H1 (cell line): ENCODE measurements at regions not wholly inside any gene's neighbourhood (a gene's known extent, or its start where the extent isn't known, plus 50 kb on each side); places are given as distances from the start of the nearest gene placed in this dataset.

ENCODE experiments used
- CTCF ChIA-PET: fragments of 300-600 bp; sonication (Branson Sonifier 250); formaldehyde crosslinking; loops from one replicate; lab custom pipeline; 2021; ENCODE audit not compliant: partially characterized antibody; lab: Charles Lee
- POLR2A ChIA-PET: fragments of 300-600 bp; sonication (Branson Sonifier 250); formaldehyde crosslinking; loops from one replicate; lab custom pipeline; 2021; ENCODE audit warnings: inconsistent platforms; ENCODE audit not compliant: partially characterized antibody; lab: Charles Lee
- DNase-seq, 2 experiments: peaks; one replicate each; pipeline versions ENCODE4 v3.0.0 to v3.0.0-alpha.2; 2010 to 2022; ENCODE audit warnings: low spot score in 2 of 2, low read depth in 1 of 2, mixed read lengths in 1 of 2
- FAIRE-seq: peaks from 2 replicates; lab custom pipeline; 2011; peaks lifted over from hg19 to GRCh38; lab: Jason Lieb, UNC
- H2AFZ ChIP-seq: 2 replicates; pipeline ENCODE4 v1.8.1; 2012; ENCODE audit warnings: low read length, inconsistent platforms
- H2AK5ac ChIP-seq: 2 replicates; pipeline ENCODE4 v1.6.1; 2013; ENCODE audit warnings: low read depth, low read length
- H2BK120ac ChIP-seq: replicated peaks from 2 replicates; pipeline ENCODE3; 2013; ENCODE audit warnings: low read depth, low read length, inconsistent platforms
- H2BK12ac ChIP-seq: 2 replicates; pipeline ENCODE4 v1.6.1; 2013; ENCODE audit warnings: low read depth, low read length
- H2BK15ac ChIP-seq: 2 replicates; pipeline ENCODE4 v1.6.1; 2013; ENCODE audit warnings: low read length
- H2BK20ac ChIP-seq: 2 replicates; pipeline ENCODE4 v1.6.1; 2013; ENCODE audit warnings: low read length
- H2BK5ac ChIP-seq: 2 replicates; pipeline ENCODE4 v1.6.1; 2013; ENCODE audit warnings: low read depth, low read length
- H3K14ac ChIP-seq: 2 replicates; pipeline ENCODE4 v1.6.1; 2013; ENCODE audit warnings: inconsistent platforms; ENCODE audit not compliant: insufficient read length
- H3K18ac ChIP-seq: 2 replicates; pipeline ENCODE4 v1.6.1; 2013; ENCODE audit warnings: low read length; ENCODE audit errors: extremely low read depth
- H3K23ac ChIP-seq: 2 replicates; pipeline ENCODE4 v1.6.1; 2013; ENCODE audit warnings: inconsistent platforms; ENCODE audit not compliant: insufficient read length
- H3K23me2 ChIP-seq: 2 replicates; pipeline ENCODE4 v1.6.1; 2013; ENCODE audit warnings: low read depth, low read length
- H3K27ac ChIP-seq: 2 replicates; pipeline ENCODE4 v1.6.1; 2011; ENCODE audit warnings: low read depth, low read length, inconsistent platforms
- H3K27me3 ChIP-seq, 4 experiments: replicated peaks in 1 of 4; 1 replicate in 1 of 4; 2 replicates in 3 of 4; pipeline versions ENCODE4 v1.6.1 to v1.8.1; 2011 to 2013; ENCODE audit warnings: low read length in 3 of 4, mild to moderate bottlenecking in 3 of 4, inconsistent platforms in 2 of 4, mixed read lengths in 2 of 4, moderate library complexity in 1 of 4; ENCODE audit not compliant: control insufficient read depth in 3 of 4, insufficient read depth in 3 of 4; ENCODE audit errors: extremely low read depth in 1 of 4
- H3K36me3 ChIP-seq, 4 experiments: 2 replicates each; pipeline versions ENCODE4 v1.6.1 to v1.8.1; 2011 to 2013; ENCODE audit warnings: mild to moderate bottlenecking in 4 of 4, low read length in 3 of 4, moderate library complexity in 2 of 4, control low read depth in 1 of 4, inconsistent platforms in 1 of 4; ENCODE audit not compliant: insufficient read depth in 4 of 4, control insufficient read depth in 2 of 4
- H3K4ac ChIP-seq: replicated peaks from 2 replicates; pipeline ENCODE3; 2013; ENCODE audit warnings: low read length, low read depth, mixed read lengths, inconsistent platforms; ENCODE audit not compliant: insufficient read length
- H3K4me1 ChIP-seq, 4 experiments: replicated peaks in 1 of 4; 1 replicate in 1 of 4; 2 replicates in 3 of 4; pipeline versions ENCODE4 v1.6.1 to v1.8.1; 2011 to 2013; ENCODE audit warnings: low read length in 3 of 4, inconsistent platforms in 2 of 4, mixed read lengths in 1 of 4; ENCODE audit not compliant: insufficient read depth in 4 of 4, control insufficient read depth in 3 of 4
- H3K4me2 ChIP-seq, 2 experiments: 2 replicates each; pipeline versions ENCODE4 v1.6.1 to v1.8.1; 2011 to 2013; ENCODE audit warnings: low read depth in 2 of 2, low read length in 2 of 2, control low read depth in 1 of 2, inconsistent platforms in 1 of 2, mild to moderate bottlenecking in 1 of 2; ENCODE audit not compliant: insufficient read depth in 1 of 2
- H3K4me3 ChIP-seq, 4 experiments: fragments of 200-600, 300-600 bp in 1 of 4; sonication (generic), shearing (Covaris generic), sonication (Bioruptor Twin) in 1 of 4; 2 replicates each; pipeline versions ENCODE4 v1.5.1 to v1.8.1; 2011 to 2016; ENCODE audit warnings: low read length in 4 of 4, low read depth in 3 of 4, control low read depth in 2 of 4, inconsistent platforms in 2 of 4, mild to moderate bottlenecking in 2 of 4, mixed read lengths in 1 of 4, moderate library complexity in 1 of 4; ENCODE audit not compliant: insufficient read depth in 2 of 4; ENCODE audit errors: extremely low read depth in 1 of 4
- H3K56ac ChIP-seq: replicated peaks from 2 replicates; pipeline ENCODE3; 2013; ENCODE audit warnings: low read depth, mild to moderate bottlenecking, mixed read lengths, low read length, inconsistent platforms; ENCODE audit not compliant: insufficient read length
- H3K79me1 ChIP-seq: 2 replicates; pipeline ENCODE4 v1.6.1; 2013; ENCODE audit warnings: low read depth, low read length, control low read depth
- H3K79me2 ChIP-seq, 2 experiments: 2 replicates each; pipeline versions ENCODE4 v1.6.1 to v1.8.1; 2012 to 2013; ENCODE audit warnings: low read length in 2 of 2, mild to moderate bottlenecking in 2 of 2, inconsistent platforms in 1 of 2; ENCODE audit not compliant: insufficient read depth in 2 of 2, control insufficient read depth in 1 of 2
- H3K9ac ChIP-seq, 4 experiments: replicated peaks in 1 of 4; 1 replicate in 1 of 4; 2 replicates in 3 of 4; pipeline versions ENCODE4 v1.6.1 to v1.8.1; 2011 to 2013; ENCODE audit warnings: low read depth in 3 of 4, low read length in 3 of 4, control low read depth in 2 of 4, mild to moderate bottlenecking in 2 of 4, moderate library complexity in 2 of 4, inconsistent platforms in 1 of 4; ENCODE audit errors: extremely low read depth in 1 of 4
- H3K9me3 ChIP-seq, 2 experiments: 2 replicates each; pipeline versions ENCODE4 v1.6.1 to v1.8.1; 2012 to 2013; ENCODE audit warnings: mild to moderate bottlenecking in 2 of 2, moderate library complexity in 2 of 2, control low read depth in 1 of 2, inconsistent platforms in 1 of 2, low read depth in 1 of 2, low read length in 1 of 2, mixed read lengths in 1 of 2; ENCODE audit not compliant: insufficient read depth in 2 of 2
- H4K20me1 ChIP-seq, 2 experiments: replicated peaks in 1 of 2; 2 replicates each; pipeline versions ENCODE3 to v1.8.1; 2011 to 2013; ENCODE audit warnings: inconsistent platforms in 2 of 2, low read length in 2 of 2, mild to moderate bottlenecking in 1 of 2; ENCODE audit not compliant: insufficient read depth in 2 of 2, control insufficient read depth in 1 of 2
- H4K5ac ChIP-seq: 2 replicates; pipeline ENCODE4 v1.6.1; 2013; ENCODE audit warnings: low read length, low read depth, mixed read lengths, inconsistent platforms; ENCODE audit not compliant: insufficient read length
- H4K8ac ChIP-seq: 2 replicates; pipeline ENCODE4 v1.8.0; 2013; ENCODE audit warnings: mild to moderate bottlenecking, moderate library complexity, low read length, inconsistent platforms; ENCODE audit not compliant: insufficient read depth; ENCODE audit errors: extremely low read depth
- H4K91ac ChIP-seq: replicated peaks from 2 replicates; pipeline ENCODE3; 2013; ENCODE audit warnings: low read length, mixed read lengths, inconsistent platforms; ENCODE audit not compliant: insufficient read length
- FOSL1 ChIP-seq: IDR thresholded peaks from 2 replicates; pipeline ENCODE4 v1.6.1; 2011; ENCODE audit warnings: mild to moderate bottlenecking, low read depth, low read length, moderate library complexity; ENCODE audit not compliant: insufficient read depth
- RFX5 ChIP-seq: IDR thresholded peaks from 2 replicates; pipeline ENCODE4 v1.6.1; 2011; ENCODE audit warnings: low read depth, low read length, improper control_type of control experiment, borderline replicate concordance
- WGBS, 2 experiments: shearing (Covaris generic) in 1 of 2; methylation state at CpG; one replicate each; pipeline versions ENCODE4 v1.1.6 to v1.1.7; 2013 to 2015; ENCODE audit warnings: low lambda C conversion rate in 2 of 2, mixed read lengths in 2 of 2, inconsistent platforms in 1 of 2, low coverage in 1 of 2, missing lambda C conversion rate in 1 of 2; ENCODE audit not compliant: insufficient replicate concordance in 2 of 2, insufficient coverage in 1 of 2, insufficient read length in 1 of 2; ENCODE audit errors: extremely low coverage in 1 of 2, missing lambda C conversion rate in 1 of 2; 5-methylcytosine and 5-hydroxymethylcytosine counted together

- Histone ChIP-seq H4K5ac (no peak overlapping the region), H3K9me3 (no peaks in the 10 kb centered on the region), H3K4me1 (no peaks in the 10 kb centered on the region), H2BK120ac (no peak overlapping the region), H2BK12ac (no peak overlapping the region), H4K20me1 (no peaks in the 10 kb centered on the region), H2AK5ac (no peak overlapping the region), H3K79me2 (no peaks in the 10 kb centered on the region), H3K14ac (no peak overlapping the region), H3K36me3 (no peaks in the 10 kb centered on the region), H3K18ac (no peak overlapping the region; the same call in 1 of the 2 replicates), H4K91ac (no peak overlapping the region), H2AFZ (no peak overlapping the region), H3K4me2 (no peak overlapping the region), H2BK5ac (no peak overlapping the region), H3K23me2 (no peaks in the 10 kb centered on the region; the same call in 1 of the 2 replicates), H3K27me3 (no peaks in the 10 kb centered on the region)
- WGBS, 2 experiments = 88% methylated on average over 3 of the region's 3 CpGs; no CpG with 5 or more reads in 1 of the 2 experiments
- FAIRE-seq (no peak), DNase-seq (no peak)
- POLR2A ChIA-PET = no interaction called here
- TF ChIP-seq FOSL1 (no peak), RFX5 (no peak)
- TF ChIP-seq, all 59 proteins: peak for 0
- Histone ChIP-seq H3K4me3 (no peak overlapping the region), H3K27ac (no peak overlapping the region), H3K4ac (no peak overlapping the region), H3K79me1 (no peaks in the 10 kb centered on the region), H3K56ac (no peak overlapping the region), H4K8ac (no peak overlapping the region), H2BK15ac (no peak overlapping the region), H2BK20ac (no peak overlapping the region), H3K23ac (no peak overlapping the region), H3K9ac (no peak overlapping the region)
- CTCF ChIA-PET = interaction anchor here (0.8 to 1.6 kb wide), 3 partner anchors 11 to 91 kb away, joined by 3 to 5 read pairs (median 3); no protein-coding TSS in a partner anchor
Observed at GRCh38 chr10:84704101-84704500, 375.7 kb downstream of the CCSER2 start.
